H9 (cell line): ENCODE measurements at regions not wholly inside any gene's neighbourhood (a gene's known extent, or its start where the extent isn't known, plus 50 kb on each side); places are given as distances from the start of the nearest gene placed in this dataset.

Experiments
- DNase-seq: peaks from one replicate; pipeline ENCODE4 v3.0.0-alpha.2; 2017
- H2AFZ ChIP-seq: one replicate; pipeline ENCODE4 v1.6.1; 2013; ENCODE audit warnings: mild to moderate bottlenecking, low read length, control low read depth, moderate library complexity
- H2AK5ac ChIP-seq: 2 replicates; pipeline ENCODE4 v1.6.1; 2013; ENCODE audit warnings: low read length, control low read depth, mixed read lengths; ENCODE audit not compliant: insufficient read length
- H2BK120ac ChIP-seq: one replicate; pipeline ENCODE4 v1.6.1; 2013; ENCODE audit warnings: low read depth, mild to moderate bottlenecking, low read length, control low read depth, inconsistent platforms; ENCODE audit not compliant: poor library complexity, severe bottlenecking
- H2BK12ac ChIP-seq: 2 replicates; pipeline ENCODE4 v1.6.1; 2013; ENCODE audit warnings: low read length, control low read depth, mixed read lengths, low read depth; ENCODE audit not compliant: insufficient read length
- H2BK15ac ChIP-seq: 2 replicates; pipeline ENCODE4 v1.6.1; 2013; ENCODE audit warnings: low read depth, low read length, control low read depth
- H2BK20ac ChIP-seq: one replicate; pipeline ENCODE4 v1.6.1; 2013; ENCODE audit warnings: low read depth, mild to moderate bottlenecking, low read length, control low read depth, inconsistent platforms; ENCODE audit not compliant: poor library complexity, severe bottlenecking
- H2BK5ac ChIP-seq: 2 replicates; pipeline ENCODE4 v1.6.1; 2013; ENCODE audit warnings: low read length, control low read depth, mixed read lengths; ENCODE audit not compliant: insufficient read length
- H3K14ac ChIP-seq: 2 replicates; pipeline ENCODE4 v1.6.1; 2013; ENCODE audit warnings: low read length, control low read depth; ENCODE audit not compliant: insufficient read depth
- H3K18ac ChIP-seq: 2 replicates; pipeline ENCODE4 v1.6.1; 2013; ENCODE audit warnings: low read depth, mild to moderate bottlenecking, mixed read lengths, low read length, control low read depth; ENCODE audit not compliant: insufficient read length
- H3K23ac ChIP-seq: 2 replicates; pipeline ENCODE4 v1.6.1; 2013; ENCODE audit warnings: low read length, control low read depth, mixed read lengths, low read depth; ENCODE audit not compliant: insufficient read length
- H3K23me2 ChIP-seq: 2 replicates; pipeline ENCODE4 v1.6.1; 2013; ENCODE audit warnings: low read depth, mild to moderate bottlenecking, mixed read lengths, low read length, control low read depth; ENCODE audit not compliant: insufficient read length, poor library complexity, severe bottlenecking
- H3K27ac ChIP-seq: 2 replicates; pipeline ENCODE4 v1.5.1; 2013; ENCODE audit warnings: low read length, control low read depth, mixed read lengths, low read depth; ENCODE audit not compliant: insufficient read length
- H3K27me3 ChIP-seq: 2 replicates; pipeline ENCODE4 v1.6.1; 2013; ENCODE audit warnings: low read length, control low read depth, inconsistent platforms; ENCODE audit not compliant: insufficient read depth
- H3K4ac ChIP-seq: 2 replicates; pipeline ENCODE4 v1.6.1; 2013; ENCODE audit warnings: low read depth, mild to moderate bottlenecking, control low read depth, inconsistent platforms, low read length, moderate library complexity
- H3K4me1 ChIP-seq: 2 replicates; pipeline ENCODE4 v1.6.1; 2013; ENCODE audit warnings: low read length, control low read depth, inconsistent platforms; ENCODE audit not compliant: insufficient read depth
- H3K4me2 ChIP-seq: 2 replicates; pipeline ENCODE4 v1.6.1; 2013; ENCODE audit warnings: low read length, control low read depth, mixed read lengths; ENCODE audit not compliant: insufficient read length, insufficient read depth
- H3K56ac ChIP-seq: 2 replicates; pipeline ENCODE4 v1.6.1; 2013; ENCODE audit warnings: low read depth, mild to moderate bottlenecking, mixed read lengths, low read length, control low read depth; ENCODE audit not compliant: insufficient read length
- H3K79me1 ChIP-seq: 2 replicates; pipeline ENCODE4 v1.6.1; 2013; ENCODE audit warnings: low read depth, mild to moderate bottlenecking, moderate library complexity, low read length, control low read depth, inconsistent platforms; ENCODE audit not compliant: insufficient read depth, poor library complexity, severe bottlenecking
- H3K79me2 ChIP-seq: 2 replicates; pipeline ENCODE4 v1.6.1; 2013; ENCODE audit warnings: low read length, control low read depth, inconsistent platforms; ENCODE audit not compliant: insufficient read depth
- H3K9ac ChIP-seq: 2 replicates; pipeline ENCODE4 v1.6.1; 2013; ENCODE audit warnings: low read length, control low read depth, mixed read lengths; ENCODE audit not compliant: insufficient read length; ENCODE audit errors: extremely low read depth
- H3K9me3 ChIP-seq: one replicate; pipeline ENCODE4 v1.6.1; 2013; ENCODE audit warnings: low read depth, low read length, inconsistent platforms; ENCODE audit not compliant: control insufficient read depth
- H3T11ph ChIP-seq: one replicate; pipeline ENCODE4 v1.6.1; 2013; ENCODE audit warnings: mild to moderate bottlenecking, low read length, control low read depth, inconsistent platforms
- H4K20me1 ChIP-seq: one replicate; pipeline ENCODE4 v1.6.1; 2013; ENCODE audit not compliant: control insufficient read depth, insufficient read length, insufficient read depth
- H4K5ac ChIP-seq: 2 replicates; pipeline ENCODE4 v1.6.1; 2013; ENCODE audit warnings: low read depth, mild to moderate bottlenecking, mixed read lengths, low read length, control low read depth; ENCODE audit not compliant: insufficient read length
- H4K8ac ChIP-seq: replicated peaks from 2 replicates; pipeline ENCODE4 v1.6.1; 2013; ENCODE audit warnings: low read length, control low read depth, mixed read lengths, low read depth; ENCODE audit not compliant: insufficient read length
- H4K91ac ChIP-seq: 2 replicates; pipeline ENCODE4 v1.6.1; 2013; ENCODE audit warnings: low read depth, mild to moderate bottlenecking, moderate library complexity, mixed read lengths, low read length, control low read depth; ENCODE audit not compliant: insufficient read length
- H3K27ac Mint-ChIP-seq, 3 experiments: 2 replicates in 2 of 3; 3 replicates in 1 of 3; pipeline ENCODE4 v1.8.0; 2020 to 2021; ENCODE audit warnings: mixed read lengths in 3 of 3, mild to moderate bottlenecking in 1 of 3, moderate library complexity in 1 of 3
- H3K27me3 Mint-ChIP-seq: 2 replicates; pipeline ENCODE4 v1.8.0; 2021; ENCODE audit warnings: low read depth, mild to moderate bottlenecking, moderate library complexity, mixed read lengths
- H3K36me3 Mint-ChIP-seq, 3 experiments: 2 replicates in 2 of 3; 3 replicates in 1 of 3; pipeline ENCODE4 v1.8.0; 2020 to 2021; ENCODE audit warnings: low read depth in 3 of 3, mixed read lengths in 3 of 3; ENCODE audit not compliant: insufficient read depth in 1 of 3
- H3K4me1 Mint-ChIP-seq, 2 experiments: 2 replicates each; pipeline ENCODE4 v1.8.0; 2020; ENCODE audit warnings: mixed read lengths in 2 of 2
- H3K4me3 Mint-ChIP-seq, 2 experiments: 2 replicates in 1 of 2; 3 replicates in 1 of 2; pipeline ENCODE4 v1.8.0; 2020 to 2021; ENCODE audit warnings: mild to moderate bottlenecking in 2 of 2, mixed read lengths in 2 of 2, moderate library complexity in 1 of 2
- H3K9me3 Mint-ChIP-seq, 2 experiments: 2 replicates in 1 of 2; 3 replicates in 1 of 2; pipeline ENCODE4 v1.8.0; 2020; ENCODE audit warnings: mild to moderate bottlenecking in 2 of 2, mixed read lengths in 2 of 2, moderate library complexity in 1 of 2
- WGBS: extraction: QIAGEN DNeasy Blood & Tissue Kit; methylation state at CpG from one replicate; pipeline ENCODE4 v1.1.7; 2013; ENCODE audit warnings: missing lambda C conversion rate, low lambda C conversion rate, mixed read lengths; ENCODE audit not compliant: insufficient read length; ENCODE audit errors: extremely low coverage; 5-methylcytosine and 5-hydroxymethylcytosine counted together
- TF ChIP-seq, protein P1 (sequence below): fragments of 200-600 bp; sonication (generic); conservative IDR thresholded peaks from 3 replicates; pipeline ENCODE4 v1.8.0; 2021; ENCODE audit warnings: antibody characterized with exemption, mild to moderate bottlenecking

DNA sequence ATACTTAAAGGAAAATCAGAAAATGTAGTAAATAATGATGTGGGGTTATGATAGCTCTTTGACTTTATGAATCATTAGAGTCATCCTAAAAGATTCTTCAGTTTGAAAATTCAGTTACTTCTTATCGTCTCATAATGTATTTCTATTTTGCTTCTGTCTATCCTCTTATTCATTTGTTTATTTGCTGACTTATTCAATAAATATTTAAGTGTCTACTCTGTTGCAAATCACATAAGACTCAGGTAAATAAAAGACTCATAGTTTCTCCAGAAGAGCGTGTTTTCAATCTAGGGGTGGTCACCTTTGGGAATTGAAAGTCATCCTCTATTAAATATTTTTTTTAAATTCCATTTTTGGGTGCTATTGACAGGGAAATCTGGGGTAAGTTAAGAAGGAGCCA, 69.1 kb upstream of the RBMS1 start:
- Histone ChIP-seq H2BK15ac (no peak overlapping the region), H2BK120ac (no peak overlapping the region), H3K23me2 (no peaks in the 10 kb centered on the region), H3K14ac (no peak overlapping the region), H4K8ac (no peak overlapping the region), H2AK5ac (no peak overlapping the region), H3K27me3 (peaks cover 3% of the 10 kb centered on the region; the same call in 1 of the 2 replicates), H3K9me3 (no peaks in the 10 kb centered on the region), H3T11ph (no peak overlapping the region), H3K9ac (no peak overlapping the region), H3K27ac (no peak overlapping the region), H3K56ac (no peak overlapping the region), H3K4me1 (no peaks in the 10 kb centered on the region; the same call in 1 of the 2 replicates), H3K4ac (no peak overlapping the region), H2BK20ac (no peak overlapping the region), H2BK5ac (no peak overlapping the region), H4K5ac (no peak overlapping the region), H2BK12ac (no peak overlapping the region), H4K91ac (no peak overlapping the region), H3K23ac (no peak overlapping the region), H4K20me1 (no peaks in the 10 kb centered on the region), H3K18ac (no peak overlapping the region), H3K79me1 (no peaks in the 10 kb centered on the region), H3K4me2 (no peak overlapping the region), H3K79me2 (no peaks in the 10 kb centered on the region), H2AFZ (no peak overlapping the region)
- no peak for DNase-seq
- Mint-ChIP-seq H3K36me3 (no peaks in the 10 kb centered on the region), H3K9me3 (no peaks in the 10 kb centered on the region; a peak in 1 of 5 replicates), H3K4me1 (peaks cover 6% of the 10 kb centered on the region in 2 experiments), H3K4me3 (no peak overlapping the region), H3K27me3 (no peaks in the 10 kb centered on the region), H3K27ac (no peak overlapping the region)
- TF ChIP-seq, protein P1, sequence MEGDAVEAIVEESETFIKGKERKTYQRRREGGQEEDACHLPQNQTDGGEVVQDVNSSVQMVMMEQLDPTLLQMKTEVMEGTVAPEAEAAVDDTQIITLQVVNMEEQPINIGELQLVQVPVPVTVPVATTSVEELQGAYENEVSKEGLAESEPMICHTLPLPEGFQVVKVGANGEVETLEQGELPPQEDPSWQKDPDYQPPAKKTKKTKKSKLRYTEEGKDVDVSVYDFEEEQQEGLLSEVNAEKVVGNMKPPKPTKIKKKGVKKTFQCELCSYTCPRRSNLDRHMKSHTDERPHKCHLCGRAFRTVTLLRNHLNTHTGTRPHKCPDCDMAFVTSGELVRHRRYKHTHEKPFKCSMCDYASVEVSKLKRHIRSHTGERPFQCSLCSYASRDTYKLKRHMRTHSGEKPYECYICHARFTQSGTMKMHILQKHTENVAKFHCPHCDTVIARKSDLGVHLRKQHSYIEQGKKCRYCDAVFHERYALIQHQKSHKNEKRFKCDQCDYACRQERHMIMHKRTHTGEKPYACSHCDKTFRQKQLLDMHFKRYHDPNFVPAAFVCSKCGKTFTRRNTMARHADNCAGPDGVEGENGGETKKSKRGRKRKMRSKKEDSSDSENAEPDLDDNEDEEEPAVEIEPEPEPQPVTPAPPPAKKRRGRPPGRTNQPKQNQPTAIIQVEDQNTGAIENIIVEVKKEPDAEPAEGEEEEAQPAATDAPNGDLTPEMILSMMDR: no peak
- no CpG with 5 or more reads among the region's 2 CpGs for WGBS
